D721Med (cell line): ENCODE measurements at regions not wholly inside any gene's neighbourhood (a gene's known extent, or its start where the extent isn't known, plus 50 kb on each side); places are given as distances from the start of the nearest gene placed in this dataset.

Experiments used
- DNase-seq: peaks from one replicate; pipeline ENCODE4 v3.0.0; 2011; ENCODE audit warnings: low spot score; ENCODE audit not compliant: insufficient read length
- FAIRE-seq: peaks from 2 replicates; lab custom pipeline; 2011; peaks lifted over from hg19 to GRCh38; lab: Jason Lieb, UNC
- TF ChIP-seq, protein P1 (sequence below): IDR thresholded peaks from 2 replicates; pipeline ENCODE4 v1.5.1; 2012; ENCODE audit warnings: mild to moderate bottlenecking, control low read depth; ENCODE audit not compliant: insufficient read depth; ENCODE audit errors: missing control alignments

DNA sequence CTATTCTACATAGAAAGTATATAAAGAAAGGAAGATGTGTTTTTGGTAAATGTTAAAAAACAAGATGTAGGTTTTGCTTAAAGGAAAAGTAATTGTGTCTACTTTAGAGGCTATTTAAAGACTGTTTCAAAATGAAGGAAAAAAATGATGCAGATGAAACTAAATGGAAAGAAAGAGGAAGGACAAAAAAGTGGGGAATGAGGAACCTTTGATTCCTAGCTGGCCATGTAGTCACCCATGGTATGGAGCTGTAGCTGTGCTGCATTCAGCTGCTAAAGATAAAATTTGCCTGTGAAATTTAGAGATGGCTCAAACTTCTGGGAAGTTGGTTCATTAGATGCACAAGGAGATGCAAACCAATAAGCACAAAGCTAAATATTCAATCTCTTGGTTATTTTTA, 86.8 kb upstream of the SERBP1 start:
- no peak for DNase-seq
- TF ChIP-seq, protein P1, sequence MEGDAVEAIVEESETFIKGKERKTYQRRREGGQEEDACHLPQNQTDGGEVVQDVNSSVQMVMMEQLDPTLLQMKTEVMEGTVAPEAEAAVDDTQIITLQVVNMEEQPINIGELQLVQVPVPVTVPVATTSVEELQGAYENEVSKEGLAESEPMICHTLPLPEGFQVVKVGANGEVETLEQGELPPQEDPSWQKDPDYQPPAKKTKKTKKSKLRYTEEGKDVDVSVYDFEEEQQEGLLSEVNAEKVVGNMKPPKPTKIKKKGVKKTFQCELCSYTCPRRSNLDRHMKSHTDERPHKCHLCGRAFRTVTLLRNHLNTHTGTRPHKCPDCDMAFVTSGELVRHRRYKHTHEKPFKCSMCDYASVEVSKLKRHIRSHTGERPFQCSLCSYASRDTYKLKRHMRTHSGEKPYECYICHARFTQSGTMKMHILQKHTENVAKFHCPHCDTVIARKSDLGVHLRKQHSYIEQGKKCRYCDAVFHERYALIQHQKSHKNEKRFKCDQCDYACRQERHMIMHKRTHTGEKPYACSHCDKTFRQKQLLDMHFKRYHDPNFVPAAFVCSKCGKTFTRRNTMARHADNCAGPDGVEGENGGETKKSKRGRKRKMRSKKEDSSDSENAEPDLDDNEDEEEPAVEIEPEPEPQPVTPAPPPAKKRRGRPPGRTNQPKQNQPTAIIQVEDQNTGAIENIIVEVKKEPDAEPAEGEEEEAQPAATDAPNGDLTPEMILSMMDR = no peak
- no peak for FAIRE-seq

- no peak for DNase-seq
- FAIRE-seq = no peak
- TF ChIP-seq, protein P1 = no peak
Measured at GRCh38 chr1:67522001-67522441, 91.8 kb upstream of the SERBP1 start.

DNA sequence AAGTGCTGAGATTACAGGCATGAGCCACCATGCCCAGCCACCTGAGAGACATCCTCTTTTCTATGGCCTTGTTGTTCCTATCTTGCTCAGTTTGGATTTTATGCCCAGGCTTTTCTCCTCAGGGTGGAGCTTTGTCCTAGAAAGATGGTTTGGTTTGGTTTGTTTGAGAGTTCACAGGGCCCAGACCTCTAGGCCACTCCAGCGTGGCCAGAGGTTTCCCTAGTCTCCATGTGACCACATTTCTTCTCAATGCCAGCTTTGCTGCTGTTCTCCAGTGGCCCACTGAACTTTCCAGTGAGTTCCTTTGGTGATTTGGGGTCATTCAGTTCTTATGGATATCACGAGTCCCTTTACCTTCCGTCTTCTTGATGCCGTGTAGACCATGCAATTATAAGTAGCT, 92.6 kb upstream of the SERBP1 start:
- TF ChIP-seq, protein P1 = no peak
- DNase-seq (no peak), FAIRE-seq (no peak)

DNA sequence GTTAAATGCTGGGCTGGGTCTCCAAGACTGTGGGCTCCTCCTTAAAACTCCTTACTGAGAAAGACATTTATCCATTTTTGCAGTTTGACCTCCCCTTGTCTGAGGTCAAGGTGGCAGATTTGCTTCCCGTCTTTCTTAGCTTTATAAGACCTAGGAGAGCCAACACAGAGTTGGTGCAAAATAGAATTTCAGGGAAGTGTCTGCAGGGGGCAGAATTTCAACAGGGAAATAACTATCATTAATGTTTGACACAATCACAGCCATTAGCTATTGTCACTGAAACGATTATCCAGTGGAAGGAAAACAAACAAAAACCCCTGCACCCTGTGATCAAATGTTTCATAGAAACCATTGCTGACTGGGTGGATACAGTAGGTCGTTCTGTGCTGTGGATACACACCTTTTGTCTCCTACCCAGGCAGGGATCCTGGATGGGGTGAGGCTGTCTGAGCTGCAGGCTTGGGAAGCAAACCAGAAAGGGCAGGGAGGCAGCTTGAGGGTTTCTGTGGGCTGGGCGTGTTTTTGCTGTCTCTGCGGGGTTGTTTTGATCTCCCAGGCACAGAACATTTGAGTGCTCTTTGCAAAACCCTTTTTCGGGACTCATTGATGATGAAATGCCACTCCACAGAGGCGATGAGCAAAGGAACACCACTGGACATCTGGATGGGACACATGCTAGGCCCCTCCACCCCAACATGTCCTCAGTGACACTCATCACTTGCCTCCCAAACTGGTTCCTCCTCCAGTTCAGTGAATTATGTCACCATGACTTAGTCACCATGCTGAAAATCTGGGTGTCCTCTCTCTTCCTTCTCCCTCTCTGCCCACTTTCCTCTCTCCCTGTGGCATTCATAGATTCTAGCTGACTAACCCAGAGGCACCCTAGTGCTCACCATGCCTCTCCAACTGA, 94.2 kb upstream of the SERBP1 start:
- TF ChIP-seq, protein P1 = peak; percentile 18
- no peak for FAIRE-seq
- no peak for DNase-seq

GRCh38 chr1:67525053-67525760, 95.0 kb upstream of the SERBP1 start:
- DNase-seq (no peak), FAIRE-seq (no peak)
- TF ChIP-seq, protein P1 = no peak

DNA sequence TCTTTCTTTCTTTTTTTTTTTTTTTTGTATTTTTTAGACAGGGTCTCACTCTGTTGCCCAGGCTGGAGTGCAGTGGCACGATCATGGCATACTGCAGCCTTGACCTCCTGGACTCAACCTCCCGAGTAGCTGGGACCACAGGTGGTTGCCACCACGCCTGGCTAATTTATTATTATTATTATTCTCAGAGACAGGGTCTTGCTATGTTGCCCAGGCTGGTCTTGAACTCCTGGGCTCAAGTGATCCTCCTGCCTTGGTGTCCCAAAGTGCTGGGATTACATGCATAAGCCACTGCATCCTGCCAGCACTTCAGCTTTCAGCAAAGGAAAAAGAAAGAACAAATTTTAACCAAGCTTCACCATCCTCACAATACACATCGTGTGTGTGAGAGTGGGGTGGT, 97.9 kb upstream of the SERBP1 start:
- FAIRE-seq (no peak), DNase-seq (no peak)
- TF ChIP-seq, protein P1 = no peak
